Lung (tissue), 11 donors: ENCODE measurements at regions not wholly inside any gene's neighbourhood (a gene's known extent, or its start where the extent isn't known, plus 50 kb on each side); places are given as distances from the start of the nearest gene placed in this dataset.

Experiments used
- ATAC-seq: fragments of 200-7000 bp; cut with Tn5 transposase; one replicate; pipeline ENCODE4 v1.9.1; 2020; ENCODE audit warnings: moderate number of reproducible peaks; ENCODE audit not compliant: insufficient read depth, low FRiP score
- DNase-seq, 3 donors: peaks; one replicate each; pipeline ENCODE4 v3.0.0-alpha.2; 2013 to 2017
- H3K27ac ChIP-seq, 2 donors: one replicate each; pipeline ENCODE4 v1.5.1; 2013; ENCODE audit warnings: mild to moderate bottlenecking in 2 of 2, moderate library complexity in 2 of 2, control low read depth in 1 of 2, inconsistent platforms in 1 of 2, low read depth in 1 of 2, low read length in 1 of 2
- H3K27me3 ChIP-seq, 3 donors: one replicate each; pipeline ENCODE4 v1.5.1; 2013; ENCODE audit warnings: low read length in 2 of 3; ENCODE audit not compliant: control insufficient read depth in 3 of 3, insufficient read depth in 3 of 3
- H3K36me3 ChIP-seq, 4 donors: one replicate each; pipeline ENCODE4 v1.5.1; 2013; ENCODE audit warnings: low read length in 4 of 4, mild to moderate bottlenecking in 1 of 4, moderate library complexity in 1 of 4; ENCODE audit not compliant: control insufficient read depth in 4 of 4, insufficient read depth in 4 of 4
- H3K4me1 ChIP-seq, 5 donors: one replicate each; pipeline ENCODE4 v1.5.1; 2013; ENCODE audit warnings: low read length in 5 of 5, mild to moderate bottlenecking in 2 of 5, moderate library complexity in 1 of 5; ENCODE audit not compliant: control insufficient read depth in 5 of 5, insufficient read depth in 5 of 5
- H3K4me3 ChIP-seq: one replicate; pipeline ENCODE4 v1.5.1; 2013; ENCODE audit warnings: mild to moderate bottlenecking, control low read depth, moderate library complexity
- H3K9ac ChIP-seq, 2 donors: one replicate each; pipeline ENCODE4 v1.5.1; 2013; ENCODE audit warnings: low read length in 2 of 2, control low read depth in 1 of 2; ENCODE audit not compliant: insufficient read depth in 1 of 2
- H3K9me3 ChIP-seq, 4 donors: one replicate each; pipeline ENCODE4 v1.5.1; 2013; ENCODE audit warnings: low read length in 3 of 4, mild to moderate bottlenecking in 1 of 4, moderate library complexity in 1 of 4; ENCODE audit not compliant: control insufficient read depth in 4 of 4, insufficient read depth in 3 of 4
- CTCF ChIP-seq: IDR thresholded peaks from 2 replicates; pipeline ENCODE4 v1.5.1; 2012; ENCODE audit warnings: mild to moderate bottlenecking; ENCODE audit errors: control extremely low read depth, extremely low read depth
- WGBS, 2 donors: extraction: QIAGEN DNeasy Blood & Tissue Kit; methylation state at CpG; one replicate each; pipeline ENCODE4 v1.1.7; 2013; 5-methylcytosine and 5-hydroxymethylcytosine counted together
- donor health status: control.
- donor health status: control.
- donor health status: Bipolar disorder and iron deficiency.
- donor health status: healthy.
- donor health status: DM: yes; HTN: yes; CAD: no.

- Histone ChIP-seq H3K36me3 (no peaks in the 10 kb centered on the region), H3K27ac (no peak overlapping the region), H3K4me1 (no peaks in the 10 kb centered on the region), H3K9ac (no peak overlapping the region), H3K27me3 (no peaks in the 10 kb centered on the region), H3K4me3 (no peak overlapping the region), H3K9me3 (no peaks in the 10 kb centered on the region)
- DNase-seq (peak in 2 of 3 donors; percentile 14 to 59), ATAC-seq (no peak)
- WGBS, 2 donors: 75 to 78% methylated on average over 2 of the region's 2 CpGs
- no peak for TF ChIP-seq CTCF
These were observed 220.6 kb upstream of the SGO1 start for GRCh38 chr3:20406611-20407011.

- WGBS, 2 donors: 76 to 81% methylated on average over 4 of the region's 4 CpGs
- H3K4me1 ChIP-seq: no peaks in the 10 kb centered on the region
- no peak for ATAC-seq
These were observed 219.7 kb upstream of the SGO1 start for GRCh38 chr3:20405744-20406143.

GRCh38 chr3:20405231-20405630 is 219.2 kb upstream of the SGO1 start:
- TF ChIP-seq CTCF: no peak

More at GRCh38 chr3:20405744-20406143, 219.7 kb upstream of the SGO1 start:
- Histone ChIP-seq H3K27me3 (no peaks in the 10 kb centered on the region), H3K4me3 (no peak overlapping the region), H3K9ac (no peak overlapping the region), H3K27ac (no peak overlapping the region), H3K36me3 (no peaks in the 10 kb centered on the region), H3K9me3 (no peaks in the 10 kb centered on the region)
- TF ChIP-seq CTCF: no peak
- peak in 1 of 3 donors; percentile 22 for DNase-seq

GRCh38 chr3:20404741-20405100 is 218.7 kb upstream of the SGO1 start:
- Histone ChIP-seq H3K27ac (no peak overlapping the region), H3K9me3 (no peaks in the 10 kb centered on the region), H3K9ac (no peak overlapping the region), H3K36me3 (no peaks in the 10 kb centered on the region), H3K27me3 (no peaks in the 10 kb centered on the region), H3K4me1 (no peaks in the 10 kb centered on the region), H3K4me3 (no peak overlapping the region)
- no peak for TF ChIP-seq CTCF
- no peak for DNase-seq
- ATAC-seq: no peak

More at GRCh38 chr3:20405231-20405630, 219.2 kb upstream of the SGO1 start:
- Histone ChIP-seq H3K27ac (no peak overlapping the region), H3K4me3 (no peak overlapping the region), H3K9ac (no peak overlapping the region), H3K4me1 (no peaks in the 10 kb centered on the region), H3K27me3 (no peaks in the 10 kb centered on the region), H3K9me3 (no peaks in the 10 kb centered on the region), H3K36me3 (no peaks in the 10 kb centered on the region)
- ATAC-seq (no peak), DNase-seq (no peak)
- 87 to 90% methylated on average over 3 of the region's 3 CpGs for WGBS, 2 donors
